BE2C (cell line): ENCODE measurements at regions not wholly inside any gene's neighbourhood (a gene's known extent, or its start where the extent isn't known, plus 50 kb on each side); places are given as distances from the start of the nearest gene placed in this dataset.

Experiments
- DNase-seq: peaks from one replicate; pipeline ENCODE4 v3.0.0-alpha.2; 2020
- H3K27me3 ChIP-seq: fragments of 250-450 bp; sonication (Bioruptor Pico); 2 replicates; pipeline ENCODE4 v1.5.1; 2020; ENCODE audit warnings: mild to moderate bottlenecking
- H3K36me3 ChIP-seq: fragments of 250-450 bp; sonication (Bioruptor Pico); 2 replicates; pipeline ENCODE4 v1.5.1; 2020; ENCODE audit warnings: mild to moderate bottlenecking
- H3K4me1 ChIP-seq: fragments of 250-450 bp; sonication (Bioruptor Pico); 2 replicates; pipeline ENCODE4 v1.5.1; 2020
- H3K4me3 ChIP-seq: 2 replicates; pipeline ENCODE4 v1.5.1; 2011; ENCODE audit warnings: low read depth, low read length
- H3K9me3 ChIP-seq: fragments of 250-450 bp; sonication (Bioruptor Pico); 2 replicates; pipeline ENCODE4 v1.5.1; 2020
- CTCF ChIP-seq: IDR thresholded peaks from 2 replicates; pipeline ENCODE4 v1.5.1; 2012; ENCODE audit warnings: mild to moderate bottlenecking, low read depth, low read length

- no peak for TF ChIP-seq CTCF
- no peaks in the 10 kb centered on the region for H3K27me3 ChIP-seq
- no peak for DNase-seq
Measured at GRCh38 chr2:221001381-221001801, 570.7 kb downstream of the EPHA4 start.

GRCh38 chr2:221002101-221002685 lies 569.9 kb downstream of the EPHA4 start:
- Histone ChIP-seq H3K4me3 (no peak overlapping the region), H3K27me3 (no peaks in the 10 kb centered on the region), H3K4me1 (no peaks in the 10 kb centered on the region), H3K9me3 (no peaks in the 10 kb centered on the region), H3K36me3 (no peaks in the 10 kb centered on the region)
- no peak for DNase-seq
- no peak for TF ChIP-seq CTCF

More at GRCh38 chr2:221001381-221001801, 570.7 kb downstream of the EPHA4 start:
- H3K36me3 ChIP-seq = no peaks in the 10 kb centered on the region
- H3K4me3 ChIP-seq = no peak overlapping the region
- no peaks in the 10 kb centered on the region for H3K9me3 ChIP-seq
- no peaks in the 10 kb centered on the region for H3K4me1 ChIP-seq

GRCh38 chr2:221005338-221005737 lies 566.8 kb downstream of the EPHA4 start:
- Histone ChIP-seq H3K27me3 (no peaks in the 10 kb centered on the region), H3K4me3 (no peak overlapping the region), H3K9me3 (no peaks in the 10 kb centered on the region), H3K36me3 (no peaks in the 10 kb centered on the region), H3K4me1 (no peaks in the 10 kb centered on the region)
- TF ChIP-seq CTCF = no peak
- no peak for DNase-seq

- TF ChIP-seq CTCF = no peak
- Histone ChIP-seq H3K27me3 (no peaks in the 10 kb centered on the region), H3K36me3 (no peaks in the 10 kb centered on the region), H3K4me1 (no peaks in the 10 kb centered on the region), H3K4me3 (no peak overlapping the region), H3K9me3 (no peaks in the 10 kb centered on the region)
- DNase-seq = no peak
Measured at GRCh38 chr2:221006084-221006483, 566.0 kb downstream of the EPHA4 start.

- no peaks in the 10 kb centered on the region for H3K4me1 ChIP-seq
- DNase-seq = no peak
- H3K27me3 ChIP-seq = no peaks in the 10 kb centered on the region
- H3K9me3 ChIP-seq = no peaks in the 10 kb centered on the region; the same call in 1 of the 2 replicates
- H3K36me3 ChIP-seq = no peaks in the 10 kb centered on the region
- H3K4me3 ChIP-seq = no peak overlapping the region
- no peak for TF ChIP-seq CTCF
Measured at GRCh38 chr2:221016551-221016950, 555.6 kb downstream of the EPHA4 start.

- Histone ChIP-seq H3K4me3 (no peak overlapping the region), H3K4me1 (no peaks in the 10 kb centered on the region), H3K9me3 (no peaks in the 10 kb centered on the region), H3K36me3 (no peaks in the 10 kb centered on the region), H3K27me3 (no peaks in the 10 kb centered on the region)
- TF ChIP-seq CTCF = no peak
- no peak for DNase-seq
Measured at GRCh38 chr2:221018262-221018661, 553.8 kb downstream of the EPHA4 start.
